Thyroid gland (tissue), 4 donors: ENCODE measurements at regions not wholly inside any gene's neighbourhood (a gene's known extent, or its start where the extent isn't known, plus 50 kb on each side); places are given as distances from the start of the nearest gene placed in this dataset.

Experiments
- POLR2A ChIP-seq, 2 donors: fragments of 450-650 bp; IDR thresholded peaks; one replicate each; pipeline ENCODE4 v1.6.1; 2017; ENCODE audit warnings: antibody characterized with exemption in 2 of 2, mild to moderate bottlenecking in 2 of 2, moderate library complexity in 1 of 2
- TF ChIP-seq, protein P1 (sequence below), 6 experiments: fragments of 200-600 bp in 3 of 6; fragments of 450-650 bp in 3 of 6; sonication (generic) in 3 of 6; IDR thresholded peaks; one replicate each; pipeline ENCODE4 v1.5.1; 2016 to 2019; ENCODE audit warnings: antibody characterized with exemption in 6 of 6, mild to moderate bottlenecking in 2 of 6, inconsistent platforms in 1 of 6, moderate library complexity in 1 of 6

DNA sequence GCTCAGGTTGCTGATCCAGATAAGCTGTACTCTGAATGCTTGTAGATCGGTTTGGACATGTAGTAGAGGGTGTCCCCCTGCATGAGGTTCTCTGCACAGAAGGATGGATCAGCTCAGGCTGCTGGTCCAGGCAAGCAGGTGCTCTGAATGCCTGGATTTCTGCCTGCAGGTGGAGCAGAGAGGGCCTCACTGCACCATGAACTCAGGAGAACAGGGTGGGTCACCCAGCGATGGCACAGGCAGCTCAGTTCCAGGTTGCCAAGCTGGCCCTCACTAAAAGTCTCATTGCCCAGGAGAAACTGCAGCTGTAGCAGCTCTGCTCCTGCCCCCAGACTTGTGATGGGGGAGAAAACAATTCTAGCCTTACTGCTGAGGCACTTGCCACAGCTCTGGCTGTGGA is 491.8 kb downstream of the XIRP2 start:
- TF ChIP-seq, protein P1, sequence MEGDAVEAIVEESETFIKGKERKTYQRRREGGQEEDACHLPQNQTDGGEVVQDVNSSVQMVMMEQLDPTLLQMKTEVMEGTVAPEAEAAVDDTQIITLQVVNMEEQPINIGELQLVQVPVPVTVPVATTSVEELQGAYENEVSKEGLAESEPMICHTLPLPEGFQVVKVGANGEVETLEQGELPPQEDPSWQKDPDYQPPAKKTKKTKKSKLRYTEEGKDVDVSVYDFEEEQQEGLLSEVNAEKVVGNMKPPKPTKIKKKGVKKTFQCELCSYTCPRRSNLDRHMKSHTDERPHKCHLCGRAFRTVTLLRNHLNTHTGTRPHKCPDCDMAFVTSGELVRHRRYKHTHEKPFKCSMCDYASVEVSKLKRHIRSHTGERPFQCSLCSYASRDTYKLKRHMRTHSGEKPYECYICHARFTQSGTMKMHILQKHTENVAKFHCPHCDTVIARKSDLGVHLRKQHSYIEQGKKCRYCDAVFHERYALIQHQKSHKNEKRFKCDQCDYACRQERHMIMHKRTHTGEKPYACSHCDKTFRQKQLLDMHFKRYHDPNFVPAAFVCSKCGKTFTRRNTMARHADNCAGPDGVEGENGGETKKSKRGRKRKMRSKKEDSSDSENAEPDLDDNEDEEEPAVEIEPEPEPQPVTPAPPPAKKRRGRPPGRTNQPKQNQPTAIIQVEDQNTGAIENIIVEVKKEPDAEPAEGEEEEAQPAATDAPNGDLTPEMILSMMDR (IDR thresholded peaks at IDR 0.05), result no peak
- TF ChIP-seq POLR2A (IDR thresholded peaks at IDR 0.05), result no peak
